H9 (cell line): ENCODE measurements at regions not wholly inside any gene's neighbourhood (a gene's known extent, or its start where the extent isn't known, plus 50 kb on each side); places are given as distances from the start of the nearest gene placed in this dataset.
A peak's percentile ranks its signal among the peaks of the same experiment; 100 is the strongest.

Experiments
- DNase-seq: peaks from one replicate; pipeline ENCODE4 v3.0.0-alpha.2; 2017
- H2AFZ ChIP-seq: one replicate; pipeline ENCODE4 v1.6.1; 2013; ENCODE audit warnings: mild to moderate bottlenecking, low read length, control low read depth, moderate library complexity
- H2AK5ac ChIP-seq: 2 replicates; pipeline ENCODE4 v1.6.1; 2013; ENCODE audit warnings: low read length, control low read depth, mixed read lengths; ENCODE audit not compliant: insufficient read length
- H2BK120ac ChIP-seq: one replicate; pipeline ENCODE4 v1.6.1; 2013; ENCODE audit warnings: low read depth, mild to moderate bottlenecking, low read length, control low read depth, inconsistent platforms; ENCODE audit not compliant: poor library complexity, severe bottlenecking
- H2BK12ac ChIP-seq: 2 replicates; pipeline ENCODE4 v1.6.1; 2013; ENCODE audit warnings: low read length, control low read depth, mixed read lengths, low read depth; ENCODE audit not compliant: insufficient read length
- H2BK15ac ChIP-seq: 2 replicates; pipeline ENCODE4 v1.6.1; 2013; ENCODE audit warnings: low read depth, low read length, control low read depth
- H2BK20ac ChIP-seq: one replicate; pipeline ENCODE4 v1.6.1; 2013; ENCODE audit warnings: low read depth, mild to moderate bottlenecking, low read length, control low read depth, inconsistent platforms; ENCODE audit not compliant: poor library complexity, severe bottlenecking
- H2BK5ac ChIP-seq: 2 replicates; pipeline ENCODE4 v1.6.1; 2013; ENCODE audit warnings: low read length, control low read depth, mixed read lengths; ENCODE audit not compliant: insufficient read length
- H3K14ac ChIP-seq: 2 replicates; pipeline ENCODE4 v1.6.1; 2013; ENCODE audit warnings: low read length, control low read depth; ENCODE audit not compliant: insufficient read depth
- H3K18ac ChIP-seq: 2 replicates; pipeline ENCODE4 v1.6.1; 2013; ENCODE audit warnings: low read depth, mild to moderate bottlenecking, mixed read lengths, low read length, control low read depth; ENCODE audit not compliant: insufficient read length
- H3K23ac ChIP-seq: 2 replicates; pipeline ENCODE4 v1.6.1; 2013; ENCODE audit warnings: low read length, control low read depth, mixed read lengths, low read depth; ENCODE audit not compliant: insufficient read length
- H3K23me2 ChIP-seq: 2 replicates; pipeline ENCODE4 v1.6.1; 2013; ENCODE audit warnings: low read depth, mild to moderate bottlenecking, mixed read lengths, low read length, control low read depth; ENCODE audit not compliant: insufficient read length, poor library complexity, severe bottlenecking
- H3K27ac ChIP-seq: 2 replicates; pipeline ENCODE4 v1.5.1; 2013; ENCODE audit warnings: low read length, control low read depth, mixed read lengths, low read depth; ENCODE audit not compliant: insufficient read length
- H3K27me3 ChIP-seq: 2 replicates; pipeline ENCODE4 v1.6.1; 2013; ENCODE audit warnings: low read length, control low read depth, inconsistent platforms; ENCODE audit not compliant: insufficient read depth
- H3K4ac ChIP-seq: 2 replicates; pipeline ENCODE4 v1.6.1; 2013; ENCODE audit warnings: low read depth, mild to moderate bottlenecking, control low read depth, inconsistent platforms, low read length, moderate library complexity
- H3K4me1 ChIP-seq: 2 replicates; pipeline ENCODE4 v1.6.1; 2013; ENCODE audit warnings: low read length, control low read depth, inconsistent platforms; ENCODE audit not compliant: insufficient read depth
- H3K4me2 ChIP-seq: 2 replicates; pipeline ENCODE4 v1.6.1; 2013; ENCODE audit warnings: low read length, control low read depth, mixed read lengths; ENCODE audit not compliant: insufficient read length, insufficient read depth
- H3K56ac ChIP-seq: 2 replicates; pipeline ENCODE4 v1.6.1; 2013; ENCODE audit warnings: low read depth, mild to moderate bottlenecking, mixed read lengths, low read length, control low read depth; ENCODE audit not compliant: insufficient read length
- H3K79me1 ChIP-seq: 2 replicates; pipeline ENCODE4 v1.6.1; 2013; ENCODE audit warnings: low read depth, mild to moderate bottlenecking, moderate library complexity, low read length, control low read depth, inconsistent platforms; ENCODE audit not compliant: insufficient read depth, poor library complexity, severe bottlenecking
- H3K79me2 ChIP-seq: 2 replicates; pipeline ENCODE4 v1.6.1; 2013; ENCODE audit warnings: low read length, control low read depth, inconsistent platforms; ENCODE audit not compliant: insufficient read depth
- H3K9ac ChIP-seq: 2 replicates; pipeline ENCODE4 v1.6.1; 2013; ENCODE audit warnings: low read length, control low read depth, mixed read lengths; ENCODE audit not compliant: insufficient read length; ENCODE audit errors: extremely low read depth
- H3K9me3 ChIP-seq: one replicate; pipeline ENCODE4 v1.6.1; 2013; ENCODE audit warnings: low read depth, low read length, inconsistent platforms; ENCODE audit not compliant: control insufficient read depth
- H3T11ph ChIP-seq: one replicate; pipeline ENCODE4 v1.6.1; 2013; ENCODE audit warnings: mild to moderate bottlenecking, low read length, control low read depth, inconsistent platforms
- H4K20me1 ChIP-seq: one replicate; pipeline ENCODE4 v1.6.1; 2013; ENCODE audit not compliant: control insufficient read depth, insufficient read length, insufficient read depth
- H4K5ac ChIP-seq: 2 replicates; pipeline ENCODE4 v1.6.1; 2013; ENCODE audit warnings: low read depth, mild to moderate bottlenecking, mixed read lengths, low read length, control low read depth; ENCODE audit not compliant: insufficient read length
- H4K8ac ChIP-seq: replicated peaks from 2 replicates; pipeline ENCODE4 v1.6.1; 2013; ENCODE audit warnings: low read length, control low read depth, mixed read lengths, low read depth; ENCODE audit not compliant: insufficient read length
- H4K91ac ChIP-seq: 2 replicates; pipeline ENCODE4 v1.6.1; 2013; ENCODE audit warnings: low read depth, mild to moderate bottlenecking, moderate library complexity, mixed read lengths, low read length, control low read depth; ENCODE audit not compliant: insufficient read length
- H3K27ac Mint-ChIP-seq, 3 experiments: 2 replicates in 2 of 3; 3 replicates in 1 of 3; pipeline ENCODE4 v1.8.0; 2020 to 2021; ENCODE audit warnings: mixed read lengths in 3 of 3, mild to moderate bottlenecking in 1 of 3, moderate library complexity in 1 of 3
- H3K27me3 Mint-ChIP-seq: 2 replicates; pipeline ENCODE4 v1.8.0; 2021; ENCODE audit warnings: low read depth, mild to moderate bottlenecking, moderate library complexity, mixed read lengths
- H3K36me3 Mint-ChIP-seq, 3 experiments: 2 replicates in 2 of 3; 3 replicates in 1 of 3; pipeline ENCODE4 v1.8.0; 2020 to 2021; ENCODE audit warnings: low read depth in 3 of 3, mixed read lengths in 3 of 3; ENCODE audit not compliant: insufficient read depth in 1 of 3
- H3K4me1 Mint-ChIP-seq, 2 experiments: 2 replicates each; pipeline ENCODE4 v1.8.0; 2020; ENCODE audit warnings: mixed read lengths in 2 of 2
- H3K4me3 Mint-ChIP-seq, 2 experiments: 2 replicates in 1 of 2; 3 replicates in 1 of 2; pipeline ENCODE4 v1.8.0; 2020 to 2021; ENCODE audit warnings: mild to moderate bottlenecking in 2 of 2, mixed read lengths in 2 of 2, moderate library complexity in 1 of 2
- H3K9me3 Mint-ChIP-seq, 2 experiments: 2 replicates in 1 of 2; 3 replicates in 1 of 2; pipeline ENCODE4 v1.8.0; 2020; ENCODE audit warnings: mild to moderate bottlenecking in 2 of 2, mixed read lengths in 2 of 2, moderate library complexity in 1 of 2
- WGBS: extraction: QIAGEN DNeasy Blood & Tissue Kit; methylation state at CpG from one replicate; pipeline ENCODE4 v1.1.7; 2013; ENCODE audit warnings: missing lambda C conversion rate, low lambda C conversion rate, mixed read lengths; ENCODE audit not compliant: insufficient read length; ENCODE audit errors: extremely low coverage; 5-methylcytosine and 5-hydroxymethylcytosine counted together
- TF ChIP-seq, protein P1 (sequence below): fragments of 200-600 bp; sonication (generic); conservative IDR thresholded peaks from 3 replicates; pipeline ENCODE4 v1.8.0; 2021; ENCODE audit warnings: antibody characterized with exemption, mild to moderate bottlenecking

DNA sequence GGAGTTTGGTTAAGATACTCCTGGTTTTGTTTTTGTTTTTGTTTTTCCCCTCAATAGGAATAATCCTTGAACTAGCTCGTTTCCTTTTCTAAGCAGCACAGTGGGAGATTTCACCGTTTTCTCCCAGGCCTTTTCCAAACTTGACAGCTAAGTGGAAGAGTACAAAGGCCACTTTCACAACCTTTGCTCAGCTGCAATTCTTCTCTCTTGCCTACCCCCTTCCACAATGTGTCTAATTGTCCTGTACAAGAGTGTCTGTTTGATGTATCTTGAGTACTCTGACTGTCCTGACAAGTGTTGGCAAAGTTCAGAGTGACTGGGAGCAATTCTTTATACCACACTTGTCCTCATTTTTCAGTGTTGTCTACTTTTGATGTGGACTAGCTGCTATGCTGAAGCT is 674.3 kb upstream of the AMOT start:
- no peak overlapping the region for H3K4ac ChIP-seq
- H3K79me1 ChIP-seq = no peaks in the 10 kb centered on the region
- H3K36me3 Mint-ChIP-seq = no peaks in the 10 kb centered on the region
- no peak for DNase-seq
- no peaks in the 10 kb centered on the region for H3K9me3 ChIP-seq
- H3K14ac ChIP-seq = no peak overlapping the region
- no peaks in the 10 kb centered on the region for H3K79me2 ChIP-seq
- H3T11ph ChIP-seq = no peak overlapping the region
- no peak overlapping the region for H2BK15ac ChIP-seq
- no peak overlapping the region for H3K4me3 Mint-ChIP-seq
- no peaks in the 10 kb centered on the region for H4K20me1 ChIP-seq
- no peak overlapping the region for H2BK20ac ChIP-seq
- H2BK120ac ChIP-seq = no peak overlapping the region
- H3K4me2 ChIP-seq = no peak overlapping the region
- no peaks in the 10 kb centered on the region for H3K27me3 Mint-ChIP-seq
- H3K9me3 Mint-ChIP-seq = no peaks in the 10 kb centered on the region
- H4K91ac ChIP-seq = no peak overlapping the region
- H2BK5ac ChIP-seq = no peak overlapping the region
- no peak overlapping the region for H4K8ac ChIP-seq
- H3K56ac ChIP-seq = no peak overlapping the region
- no peak overlapping the region for H2AK5ac ChIP-seq
- WGBS = no CpG with 5 or more reads among the region's 2 CpGs
- H3K27ac Mint-ChIP-seq = peak overlapping the region in 1 of 3 experiments; percentile 83; a peak in 2 of 7 replicates
- TF ChIP-seq, protein P1, sequence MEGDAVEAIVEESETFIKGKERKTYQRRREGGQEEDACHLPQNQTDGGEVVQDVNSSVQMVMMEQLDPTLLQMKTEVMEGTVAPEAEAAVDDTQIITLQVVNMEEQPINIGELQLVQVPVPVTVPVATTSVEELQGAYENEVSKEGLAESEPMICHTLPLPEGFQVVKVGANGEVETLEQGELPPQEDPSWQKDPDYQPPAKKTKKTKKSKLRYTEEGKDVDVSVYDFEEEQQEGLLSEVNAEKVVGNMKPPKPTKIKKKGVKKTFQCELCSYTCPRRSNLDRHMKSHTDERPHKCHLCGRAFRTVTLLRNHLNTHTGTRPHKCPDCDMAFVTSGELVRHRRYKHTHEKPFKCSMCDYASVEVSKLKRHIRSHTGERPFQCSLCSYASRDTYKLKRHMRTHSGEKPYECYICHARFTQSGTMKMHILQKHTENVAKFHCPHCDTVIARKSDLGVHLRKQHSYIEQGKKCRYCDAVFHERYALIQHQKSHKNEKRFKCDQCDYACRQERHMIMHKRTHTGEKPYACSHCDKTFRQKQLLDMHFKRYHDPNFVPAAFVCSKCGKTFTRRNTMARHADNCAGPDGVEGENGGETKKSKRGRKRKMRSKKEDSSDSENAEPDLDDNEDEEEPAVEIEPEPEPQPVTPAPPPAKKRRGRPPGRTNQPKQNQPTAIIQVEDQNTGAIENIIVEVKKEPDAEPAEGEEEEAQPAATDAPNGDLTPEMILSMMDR = no peak
- H3K23me2 ChIP-seq = no peaks in the 10 kb centered on the region
- H4K5ac ChIP-seq = no peak overlapping the region
- H3K9ac ChIP-seq = no peak overlapping the region
- no peaks in the 10 kb centered on the region for H3K27me3 ChIP-seq
- H3K23ac ChIP-seq = no peak overlapping the region
- peaks cover 28 to 32% of the 10 kb centered on the region in 2 experiments for H3K4me1 Mint-ChIP-seq
- no peak overlapping the region for H2BK12ac ChIP-seq
- no peak overlapping the region for H3K27ac ChIP-seq
- H2AFZ ChIP-seq = no peak overlapping the region
- H3K18ac ChIP-seq = no peak overlapping the region
- peaks cover 2% of the 10 kb centered on the region; the same call in 1 of the 2 replicates for H3K4me1 ChIP-seq
